CD4-positive, CD25-positive, alpha-beta regulatory T cell (primary cell): ENCODE measurements at regions not wholly inside any gene's neighbourhood (a gene's known extent, or its start where the extent isn't known, plus 50 kb on each side); places are given as distances from the start of the nearest gene placed in this dataset.
"Not testable (repeated sequence)": the region's sequence is repeated elsewhere in the genome, so short reads cannot be mapped to it uniquely, and the experiment has no call there.

Source experiments
- ATAC-seq, 2 donors: fragments of 150-1000 bp; cut with Tn5 transposase; one replicate each; pipeline ENCODE4 v1.10.0; 2021; ENCODE audit warnings: low read depth in 2 of 2, moderate number of reproducible peaks in 2 of 2, moderate library complexity in 1 of 2
- DNase-seq, 3 donors: peaks; one replicate each; pipeline versions ENCODE4 v3.0.0 to v3.0.0-alpha.2; 2012 to 2022; ENCODE audit warnings: mixed read lengths in 1 of 3
- H3K27ac ChIP-seq: one replicate; pipeline ENCODE4 v1.7.0; 2013; ENCODE audit warnings: mild to moderate bottlenecking, low read length; ENCODE audit not compliant: insufficient read depth, poor library complexity, severe bottlenecking
- H3K27me3 ChIP-seq: one replicate; pipeline ENCODE4 v1.7.0; 2013; ENCODE audit warnings: low read length; ENCODE audit not compliant: control insufficient read depth, insufficient read depth
- H3K36me3 ChIP-seq: one replicate; pipeline ENCODE4 v1.7.0; 2013; ENCODE audit warnings: mild to moderate bottlenecking, low read length, moderate library complexity; ENCODE audit not compliant: control insufficient read depth, insufficient read depth
- H3K4me1 ChIP-seq: 2 replicates; pipeline ENCODE4 v1.7.0; 2013; ENCODE audit warnings: mild to moderate bottlenecking, low read length; ENCODE audit not compliant: insufficient read depth, control insufficient read depth, poor library complexity, severe bottlenecking
- H3K4me3 ChIP-seq: one replicate; pipeline ENCODE4 v1.7.0; 2013; ENCODE audit warnings: low read depth, mild to moderate bottlenecking, low read length, moderate library complexity
- H3K9me3 ChIP-seq, 2 experiments: 1 replicate in 1 of 2; 2 replicates in 1 of 2; pipeline ENCODE4 v1.7.0; 2013; ENCODE audit warnings: low read length in 2 of 2, mild to moderate bottlenecking in 1 of 2, moderate library complexity in 1 of 2; ENCODE audit not compliant: control insufficient read depth in 2 of 2
- H3K27ac Mint-ChIP-seq, 3 donors: one replicate each; pipeline ENCODE4 v1.8.0; 2020 to 2022; ENCODE audit warnings: mild to moderate bottlenecking in 3 of 3, mixed read lengths in 3 of 3, moderate library complexity in 2 of 3
- H3K27me3 Mint-ChIP-seq: one replicate; pipeline ENCODE4 v1.8.0; 2022; ENCODE audit warnings: mild to moderate bottlenecking, mixed read lengths
- H3K36me3 Mint-ChIP-seq: one replicate; pipeline ENCODE4 v1.8.0; 2020; ENCODE audit warnings: mixed read lengths
- H3K4me1 Mint-ChIP-seq, 4 donors: one replicate each; pipeline ENCODE4 v1.8.0; 2020 to 2022; ENCODE audit warnings: mixed read lengths in 4 of 4, mild to moderate bottlenecking in 1 of 4
- H3K4me3 Mint-ChIP-seq, 4 donors: one replicate each; pipeline ENCODE4 v1.8.0; 2020 to 2022; ENCODE audit warnings: mild to moderate bottlenecking in 4 of 4, mixed read lengths in 4 of 4, moderate library complexity in 3 of 4
- H3K9me3 Mint-ChIP-seq, 7 donors: one replicate each; pipeline ENCODE4 v1.8.0; 2020 to 2022; ENCODE audit warnings: mixed read lengths in 7 of 7, mild to moderate bottlenecking in 3 of 7, moderate library complexity in 2 of 7

GRCh38 chr5:100697970-100698369, 162.8 kb downstream of the FAM174A start:
- Histone ChIP-seq H3K27ac (no peak overlapping the region), H3K9me3 (no peaks in the 10 kb centered on the region), H3K4me3 (no peak overlapping the region), H3K27me3 (no peaks in the 10 kb centered on the region), H3K36me3 (no peaks in the 10 kb centered on the region), H3K4me1 (no peaks in the 10 kb centered on the region)
- H3K36me3 Mint-ChIP-seq, result no peaks in the 10 kb centered on the region
- peaks cover 0 to 3% (median 0%) of the 10 kb centered on the region in 7 donors for H3K9me3 Mint-ChIP-seq
- H3K4me1 Mint-ChIP-seq, result peaks cover 0 to 8% (median 6%) of the 10 kb centered on the region in 4 donors
- H3K27me3 Mint-ChIP-seq, result peaks cover 7% of the 10 kb centered on the region
- ATAC-seq, result no peak
- H3K4me3 Mint-ChIP-seq, result no peak overlapping the region
- DNase-seq, result no peak
- H3K27ac Mint-ChIP-seq, result no peak overlapping the region

- Mint-ChIP-seq H3K36me3 (no peaks in the 10 kb centered on the region), H3K27me3 (peaks cover 6% of the 10 kb centered on the region), H3K4me1 (peaks cover 0 to 10% (median 8%) of the 10 kb centered on the region in 4 donors), H3K4me3 (no peak overlapping the region), H3K9me3 (peaks cover 0 to 4% (median 0%) of the 10 kb centered on the region in 7 donors), H3K27ac (no peak overlapping the region)
- Histone ChIP-seq H3K9me3 (no peaks in the 10 kb centered on the region), H3K27me3 (no peaks in the 10 kb centered on the region), H3K36me3 (no peaks in the 10 kb centered on the region), H3K4me3 (no peak overlapping the region), H3K27ac (no peak overlapping the region), H3K4me1 (no peaks in the 10 kb centered on the region)
- ATAC-seq, result no peak
- DNase-seq, result peak in 1 of 3 donors; percentile 16
Measured at GRCh38 chr5:100706776-100707175, 171.6 kb downstream of the FAM174A start.

GRCh38 chr5:100708645-100709171, 173.5 kb downstream of the FAM174A start:
- Mint-ChIP-seq H3K9me3 (peaks cover 0 to 2% (median 0%) of the 10 kb centered on the region in 7 donors), H3K36me3 (no peaks in the 10 kb centered on the region), H3K4me3 (no peak overlapping the region), H3K27me3 (no peaks in the 10 kb centered on the region), H3K27ac (peak overlapping the region in 1 of 3 donors; percentile 34), H3K4me1 (peaks cover 0 to 10% (median 8%) of the 10 kb centered on the region in 4 donors)
- Histone ChIP-seq H3K9me3 (no peaks in the 10 kb centered on the region), H3K4me3 (no peak overlapping the region), H3K4me1 (no peaks in the 10 kb centered on the region), H3K27me3 (no peaks in the 10 kb centered on the region), H3K27ac (no peak overlapping the region), H3K36me3 (no peaks in the 10 kb centered on the region)
- no peak for ATAC-seq
- no peak for DNase-seq

GRCh38 chr5:100709771-100710170, 174.6 kb downstream of the FAM174A start:
- Mint-ChIP-seq H3K4me1 (peaks cover 5 to 17% (median 15%) of the 10 kb centered on the region in 4 donors), H3K27me3 (no peaks in the 10 kb centered on the region), H3K27ac (no peak overlapping the region), H3K4me3 (no peak overlapping the region), H3K36me3 (no peaks in the 10 kb centered on the region), H3K9me3 (peaks cover 0 to 2% (median 0%) of the 10 kb centered on the region in 7 donors)
- no peaks in the 10 kb centered on the region for H3K9me3 ChIP-seq
- H3K4me3 ChIP-seq, result no peak overlapping the region
- no peaks in the 10 kb centered on the region for H3K27me3 ChIP-seq
- no peaks in the 10 kb centered on the region for H3K36me3 ChIP-seq
- DNase-seq (no peak), ATAC-seq (no peak)
- no peak overlapping the region for H3K27ac ChIP-seq
- no peaks in the 10 kb centered on the region for H3K4me1 ChIP-seq

- H3K36me3 Mint-ChIP-seq, H3K27ac ChIP-seq, H3K4me1 ChIP-seq, H3K36me3 ChIP-seq, H3K9me3 ChIP-seq, H3K27me3 Mint-ChIP-seq, H3K9me3 Mint-ChIP-seq, ATAC-seq, H3K27me3 ChIP-seq: not testable (repeated sequence)
- peak overlapping the region; percentile 65 for H3K4me3 ChIP-seq
- Mint-ChIP-seq H3K4me1 (peaks cover 8 to 22% (median 14%) of the 10 kb centered on the region in 4 donors), H3K4me3 (peak overlapping the region in 1 of 4 donors; percentile 9), H3K27ac (peak overlapping the region in 2 of 3 donors; percentile 26 to 65)
- DNase-seq, result peak in 2 of 3 donors; percentile 5 to 26
Measured at GRCh38 chr5:100714780-100715179, 179.6 kb downstream of the FAM174A start.

- no peaks in the 10 kb centered on the region for H3K36me3 Mint-ChIP-seq
- no peak overlapping the region for H3K4me3 ChIP-seq
- no peak overlapping the region for H3K27ac Mint-ChIP-seq
- H3K27ac ChIP-seq, result no peak overlapping the region
- ATAC-seq (no peak), DNase-seq (no peak)
- no peaks in the 10 kb centered on the region for H3K36me3 ChIP-seq
- no peaks in the 10 kb centered on the region for H3K27me3 ChIP-seq
- H3K4me1 ChIP-seq, result no peaks in the 10 kb centered on the region
- no peaks in the 10 kb centered on the region for H3K9me3 ChIP-seq
- H3K4me1 Mint-ChIP-seq, result no peaks in the 10 kb centered on the region
- H3K27me3 Mint-ChIP-seq, result no peaks in the 10 kb centered on the region
- no peak overlapping the region for H3K4me3 Mint-ChIP-seq
- no peaks in the 10 kb centered on the region for H3K9me3 Mint-ChIP-seq
Measured at GRCh38 chr5:100722657-100723056, 180.4 kb downstream of the ST8SIA4 start.

GRCh38 chr5:100723229-100723628, 179.9 kb downstream of the ST8SIA4 start:
- Mint-ChIP-seq H3K36me3 (no peaks in the 10 kb centered on the region), H3K4me3 (no peak overlapping the region), H3K27me3 (no peaks in the 10 kb centered on the region), H3K9me3 (no peaks in the 10 kb centered on the region), H3K4me1 (no peaks in the 10 kb centered on the region), H3K27ac (no peak overlapping the region)
- Histone ChIP-seq H3K27me3 (no peaks in the 10 kb centered on the region), H3K36me3 (no peaks in the 10 kb centered on the region), H3K9me3 (no peaks in the 10 kb centered on the region), H3K4me3 (no peak overlapping the region), H3K27ac (no peak overlapping the region), H3K4me1 (no peaks in the 10 kb centered on the region)
- ATAC-seq (no peak), DNase-seq (no peak)

GRCh38 chr5:100726116-100726515, 177.0 kb downstream of the ST8SIA4 start:
- Histone ChIP-seq H3K27ac (no peak overlapping the region), H3K4me3 (no peak overlapping the region), H3K36me3 (no peaks in the 10 kb centered on the region), H3K27me3 (no peaks in the 10 kb centered on the region), H3K4me1 (no peaks in the 10 kb centered on the region), H3K9me3 (no peaks in the 10 kb centered on the region)
- Mint-ChIP-seq H3K4me3 (no peak overlapping the region), H3K9me3 (no peaks in the 10 kb centered on the region), H3K27ac (no peak overlapping the region), H3K4me1 (peaks cover 0 to 7% (median 3%) of the 10 kb centered on the region in 4 donors), H3K36me3 (no peaks in the 10 kb centered on the region), H3K27me3 (no peaks in the 10 kb centered on the region)
- ATAC-seq (no peak), DNase-seq (no peak)
